ENCODE measurements at regions not wholly inside any gene's neighbourhood (a gene's known extent, or its start where the extent isn't known, plus 50 kb on each side); places are given as distances from the start of the nearest gene placed in this dataset.

DNA sequence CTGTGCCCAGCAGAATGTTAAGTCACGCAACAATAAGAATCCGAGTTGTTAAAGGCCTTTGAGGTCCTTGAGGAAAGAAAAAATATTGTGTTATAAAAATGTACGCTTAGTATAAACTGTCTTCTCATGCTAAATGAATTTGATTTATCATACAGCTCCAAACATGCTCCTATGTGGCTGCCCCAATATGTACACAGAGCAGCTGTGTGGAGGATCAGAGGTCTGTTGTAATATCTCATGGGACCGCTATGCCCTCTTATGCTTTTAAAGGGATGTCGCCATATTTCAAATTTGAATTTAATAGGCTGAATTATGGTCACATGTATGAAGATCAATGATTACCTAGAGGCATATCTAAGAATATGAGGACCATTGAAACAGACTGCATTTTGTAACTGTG, 90.2 kb downstream of the SLC5A7 start:
- TF ChIP-seq EZH2 (IDR thresholded peaks at IDR 0.05; ENCODE audit: insufficient read depth, low read length), result no peak
- TF ChIP-seq, protein P1, sequence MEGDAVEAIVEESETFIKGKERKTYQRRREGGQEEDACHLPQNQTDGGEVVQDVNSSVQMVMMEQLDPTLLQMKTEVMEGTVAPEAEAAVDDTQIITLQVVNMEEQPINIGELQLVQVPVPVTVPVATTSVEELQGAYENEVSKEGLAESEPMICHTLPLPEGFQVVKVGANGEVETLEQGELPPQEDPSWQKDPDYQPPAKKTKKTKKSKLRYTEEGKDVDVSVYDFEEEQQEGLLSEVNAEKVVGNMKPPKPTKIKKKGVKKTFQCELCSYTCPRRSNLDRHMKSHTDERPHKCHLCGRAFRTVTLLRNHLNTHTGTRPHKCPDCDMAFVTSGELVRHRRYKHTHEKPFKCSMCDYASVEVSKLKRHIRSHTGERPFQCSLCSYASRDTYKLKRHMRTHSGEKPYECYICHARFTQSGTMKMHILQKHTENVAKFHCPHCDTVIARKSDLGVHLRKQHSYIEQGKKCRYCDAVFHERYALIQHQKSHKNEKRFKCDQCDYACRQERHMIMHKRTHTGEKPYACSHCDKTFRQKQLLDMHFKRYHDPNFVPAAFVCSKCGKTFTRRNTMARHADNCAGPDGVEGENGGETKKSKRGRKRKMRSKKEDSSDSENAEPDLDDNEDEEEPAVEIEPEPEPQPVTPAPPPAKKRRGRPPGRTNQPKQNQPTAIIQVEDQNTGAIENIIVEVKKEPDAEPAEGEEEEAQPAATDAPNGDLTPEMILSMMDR (IDR thresholded peaks at IDR 0.05; ENCODE audit: insufficient read depth, low read depth, low read length), result no peak
